ENCODE measurements at regions not wholly inside any gene's neighbourhood (a gene's known extent, or its start where the extent isn't known, plus 50 kb on each side); places are given as distances from the start of the nearest gene placed in this dataset.

GRCh38 chr3:83150896-83151295, 1389.5 kb upstream of the GBE1 start:
- H3K27ac ChIP-seq = no peak overlapping the region
- no peak overlapping the region for H3K4me3 ChIP-seq
- no peaks in the 10 kb centered on the region for H3K36me3 ChIP-seq
- no peaks in the 10 kb centered on the region for H3K27me3 ChIP-seq
- intact Hi-C loops (cut with DNase I) = no loop called here
- TF ChIP-seq CTCF (IDR thresholded peaks at IDR 0.05) = no peak
- H3K9me3 ChIP-seq = peaks cover 0 to 2% of the 10 kb centered on the region in 2 donors
- ATAC-seq (no peak), DNase-seq (peak in 1 of 4 donors; percentile 11)
- H3K4me1 ChIP-seq = no peaks in the 10 kb centered on the region

- intact Hi-C loops (cut with DNase I) = no loop called here
- TF ChIP-seq CTCF (IDR thresholded peaks at IDR 0.05) = no peak
- no peaks in the 10 kb centered on the region for H3K27me3 ChIP-seq
- no peaks in the 10 kb centered on the region for H3K36me3 ChIP-seq
- H3K4me3 ChIP-seq = no peak overlapping the region
- H3K9me3 ChIP-seq = no peaks in the 10 kb centered on the region
- ATAC-seq (no peak), DNase-seq (no peak)
- no peaks in the 10 kb centered on the region for H3K4me1 ChIP-seq
- no peak overlapping the region for H3K27ac ChIP-seq
These were observed 1379.5 kb upstream of the GBE1 start for GRCh38 chr3:83140983-83141382.

- no peak for ATAC-seq
- TF ChIP-seq CTCF (IDR thresholded peaks at IDR 0.05) = no peak
- H3K4me1 ChIP-seq = no peaks in the 10 kb centered on the region
- no peak for DNase-seq
- no peak overlapping the region for H3K27ac ChIP-seq
- no peaks in the 10 kb centered on the region for H3K36me3 ChIP-seq
- no peak overlapping the region for H3K4me3 ChIP-seq
- no peaks in the 10 kb centered on the region for H3K9me3 ChIP-seq
- intact Hi-C loops (cut with DNase I) = no loop called here
- H3K27me3 ChIP-seq = no peaks in the 10 kb centered on the region
These were observed 1369.8 kb upstream of the GBE1 start for GRCh38 chr3:83131236-83131635.

- TF ChIP-seq CTCF (IDR thresholded peaks at IDR 0.05) = no peak
- no peaks in the 10 kb centered on the region for H3K9me3 ChIP-seq
- H3K4me1 ChIP-seq = no peaks in the 10 kb centered on the region
- no peak overlapping the region for H3K4me3 ChIP-seq
- intact Hi-C loops (cut with DNase I) = no loop called here
- DNase-seq = no peak
- no peak for ATAC-seq
- H3K27me3 ChIP-seq = no peaks in the 10 kb centered on the region
- no peaks in the 10 kb centered on the region for H3K36me3 ChIP-seq
- H3K27ac ChIP-seq = no peak overlapping the region
These were observed 1361.4 kb upstream of the GBE1 start for GRCh38 chr3:83122774-83123350.

GRCh38 chr3:83093222-83093572, 1331.8 kb upstream of the GBE1 start:
- ATAC-seq = no peak
- intact Hi-C loops (cut with DNase I) = no loop called here

More at GRCh38 chr3:83093222-83093572, 1331.8 kb upstream of the GBE1 start:
- no peaks in the 10 kb centered on the region for H3K27me3 ChIP-seq
- H3K4me1 ChIP-seq = no peaks in the 10 kb centered on the region
- no peak for TF ChIP-seq CTCF (IDR thresholded peaks at IDR 0.05)
- no peak overlapping the region for H3K4me3 ChIP-seq
- no peak overlapping the region for H3K27ac ChIP-seq
- H3K9me3 ChIP-seq = no peaks in the 10 kb centered on the region
- H3K36me3 ChIP-seq = no peaks in the 10 kb centered on the region
- DNase-seq = no peak

Data from left lung (tissue), 4 donors.